ENCODE measurements at regions not wholly inside any gene's neighbourhood (a gene's known extent, or its start where the extent isn't known, plus 50 kb on each side); places are given as distances from the start of the nearest gene placed in this dataset.

GRCh38 chr21:27024971-27025370 lies 58.1 kb upstream of the ADAMTS5 start:
- H3K9me3 Mint-ChIP-seq (ENCODE audit: unreplicated experiment), result no peaks in the 10 kb centered on the region
- no peaks in the 10 kb centered on the region for H3K27me3 Mint-ChIP-seq (ENCODE audit: insufficient read depth, unreplicated experiment)
- H3K27ac Mint-ChIP-seq (ENCODE audit: low read depth, unreplicated experiment), result no peak overlapping the region
- no peaks in the 10 kb centered on the region for H3K4me1 Mint-ChIP-seq (ENCODE audit: insufficient read depth, unreplicated experiment)
- ChIA-PET CTCF (no interaction called here), POLR2A (no interaction called here)
- no peak for DNase-seq (ENCODE audit: unreplicated experiment)
- no peaks in the 10 kb centered on the region for H3K36me3 Mint-ChIP-seq (ENCODE audit: insufficient read depth, unreplicated experiment)
- intact Hi-C loops (cut with micrococcal nuclease), result no loop called here
- H3K4me3 Mint-ChIP-seq (ENCODE audit: unreplicated experiment), result no peak overlapping the region
- TF ChIP-seq CTCF (IDR thresholded peaks at IDR 0.05; ENCODE audit: unreplicated experiment), result no peak
- BruUV-seq (replicated peaks), result no TSS peak

- no peaks in the 10 kb centered on the region for H3K9me3 Mint-ChIP-seq (ENCODE audit: unreplicated experiment)
- no peak overlapping the region for H3K27ac Mint-ChIP-seq (ENCODE audit: low read depth, unreplicated experiment)
- intact Hi-C loops (cut with micrococcal nuclease), result no loop called here
- no peak for DNase-seq (ENCODE audit: unreplicated experiment)
- H3K27me3 Mint-ChIP-seq (ENCODE audit: insufficient read depth, unreplicated experiment), result no peaks in the 10 kb centered on the region
- TF ChIP-seq CTCF (IDR thresholded peaks at IDR 0.05; ENCODE audit: unreplicated experiment), result no peak
- H3K36me3 Mint-ChIP-seq (ENCODE audit: insufficient read depth, unreplicated experiment), result no peaks in the 10 kb centered on the region
- H3K4me1 Mint-ChIP-seq (ENCODE audit: insufficient read depth, unreplicated experiment), result no peaks in the 10 kb centered on the region
- H3K4me3 Mint-ChIP-seq (ENCODE audit: unreplicated experiment), result no peak overlapping the region
- BruUV-seq (replicated peaks), result no TSS peak
- ChIA-PET POLR2A (no interaction called here), CTCF (no interaction called here)
Observed at GRCh38 chr21:27024301-27024700, 57.4 kb upstream of the ADAMTS5 start.

GRCh38 chr21:27023186-27023585 lies 56.3 kb upstream of the ADAMTS5 start:
- H3K4me1 Mint-ChIP-seq (ENCODE audit: insufficient read depth, unreplicated experiment), result no peaks in the 10 kb centered on the region
- H3K36me3 Mint-ChIP-seq (ENCODE audit: insufficient read depth, unreplicated experiment), result no peaks in the 10 kb centered on the region
- no peaks in the 10 kb centered on the region for H3K27me3 Mint-ChIP-seq (ENCODE audit: insufficient read depth, unreplicated experiment)
- no peak for DNase-seq (ENCODE audit: unreplicated experiment)
- CTCF ChIA-PET, result interaction anchor here (0.6 kb wide), 1 partner anchor 107 kb away, joined by 3 read pairs; no protein-coding TSS in a partner anchor
- intact Hi-C loops (cut with micrococcal nuclease), result no loop called here
- H3K27ac Mint-ChIP-seq (ENCODE audit: low read depth, unreplicated experiment), result no peak overlapping the region
- no peak for TF ChIP-seq CTCF (IDR thresholded peaks at IDR 0.05; ENCODE audit: unreplicated experiment)
- no peak overlapping the region for H3K4me3 Mint-ChIP-seq (ENCODE audit: unreplicated experiment)
- no peaks in the 10 kb centered on the region for H3K9me3 Mint-ChIP-seq (ENCODE audit: unreplicated experiment)
- POLR2A ChIA-PET, result no interaction called here
- BruUV-seq (replicated peaks), result no TSS peak

GRCh38 chr21:27021801-27022200 lies 54.9 kb upstream of the ADAMTS5 start:
- Mint-ChIP-seq H3K4me1 (ENCODE audit: insufficient read depth, unreplicated experiment) (no peaks in the 10 kb centered on the region), H3K27ac (ENCODE audit: low read depth, unreplicated experiment) (no peak overlapping the region), H3K9me3 (ENCODE audit: unreplicated experiment) (no peaks in the 10 kb centered on the region), H3K36me3 (ENCODE audit: insufficient read depth, unreplicated experiment) (no peaks in the 10 kb centered on the region), H3K27me3 (ENCODE audit: insufficient read depth, unreplicated experiment) (no peaks in the 10 kb centered on the region), H3K4me3 (ENCODE audit: unreplicated experiment) (no peak overlapping the region)
- no peak for DNase-seq (ENCODE audit: unreplicated experiment)
- BruUV-seq (replicated peaks), result no TSS peak
- intact Hi-C loops (cut with micrococcal nuclease), result no loop called here
- TF ChIP-seq CTCF (IDR thresholded peaks at IDR 0.05; ENCODE audit: unreplicated experiment), result no peak
- CTCF ChIA-PET, result interaction anchor here (0.6 kb wide), 1 partner anchor 34 kb away, joined by 4 read pairs; no protein-coding TSS in a partner anchor
- POLR2A ChIA-PET, result no interaction called here

Measured in MCF 10A (cell line).